Panc1 (cell line): ENCODE measurements at regions not wholly inside any gene's neighbourhood (a gene's known extent, or its start where the extent isn't known, plus 50 kb on each side); places are given as distances from the start of the nearest gene placed in this dataset.

Source experiments
- ATAC-seq: fragments of 200-7000 bp; cut with Tn5 transposase; 2 replicates; pipeline ENCODE4 v1.9.1; 2020; ENCODE audit warnings: mild to moderate bottlenecking, moderate library complexity
- BruUV-seq: library from RNA; stranded (reverse); fragments of 400-500 nt; replicated peaks from 2 replicates; lab custom pipeline; 2021; lab: Mats Ljungman, UMichigan
- CTCF ChIA-PET: fragments of 300-600 bp; sonication (Branson Sonifier 250); formaldehyde crosslinking; loops from one replicate; lab custom pipeline; 2022; ENCODE audit warnings: antibody characterized with exemption; lab: Charles Lee
- POLR2A ChIA-PET: fragments of 300-600 bp; sonication (Branson Sonifier 250); formaldehyde crosslinking; loops from one replicate; lab custom pipeline; 2022; ENCODE audit warnings: antibody characterized with exemption; lab: Charles Lee
- DNase-seq: peaks from one replicate; pipeline ENCODE4 v3.0.0-alpha.2; 2010; ENCODE audit warnings: low read depth, low spot score
- H3K27ac ChIP-seq: 2 replicates; pipeline ENCODE4 v1.5.1; 2011; ENCODE audit warnings: mild to moderate bottlenecking, low read length, inconsistent platforms
- H3K27me3 ChIP-seq: fragments of 200-500 bp; sonication (Bioruptor generic); 2 replicates; pipeline ENCODE4 v1.6.0; 2014; ENCODE audit warnings: low read length, inconsistent platforms; ENCODE audit not compliant: control insufficient read depth, insufficient read depth
- H3K36me3 ChIP-seq: fragments of 200-500 bp; sonication (Bioruptor generic); 2 replicates; pipeline ENCODE4 v1.5.1; 2014; ENCODE audit warnings: inconsistent platforms, mild to moderate bottlenecking, low read length, moderate library complexity; ENCODE audit not compliant: control insufficient read depth, insufficient read depth
- H3K4me1 ChIP-seq: 2 replicates; pipeline ENCODE4 v1.5.1; 2011; ENCODE audit warnings: inconsistent platforms, mild to moderate bottlenecking, low read length, moderate library complexity; ENCODE audit not compliant: control insufficient read depth, insufficient read depth
- H3K4me3 ChIP-seq, 2 experiments: 2 replicates each; pipeline ENCODE4 v1.5.1; 2011 to 2012; ENCODE audit warnings: low read depth in 2 of 2, low read length in 2 of 2, mild to moderate bottlenecking in 2 of 2, inconsistent platforms in 1 of 2, moderate library complexity in 1 of 2
- H3K9me3 ChIP-seq: fragments of 200-500 bp; sonication (Bioruptor generic); 2 replicates; pipeline ENCODE4 v1.5.1; 2014; ENCODE audit warnings: low read depth, mild to moderate bottlenecking, inconsistent platforms, low read length, moderate library complexity; ENCODE audit not compliant: control insufficient read depth, insufficient read depth
- POLR2AphosphoS5 ChIP-seq: IDR thresholded peaks from 2 replicates; pipeline ENCODE4 v1.6.1; 2012; ENCODE audit warnings: mild to moderate bottlenecking, low read depth, low read length, moderate library complexity
- SIN3A ChIP-seq: IDR thresholded peaks from 2 replicates; pipeline ENCODE4 v1.6.1; 2012; ENCODE audit warnings: low read depth, mild to moderate bottlenecking, low read length, moderate library complexity, borderline replicate concordance; ENCODE audit not compliant: insufficient read depth
- TCF7L2 ChIP-seq: IDR thresholded peaks from 2 replicates; pipeline ENCODE4 v1.6.1; 2011; ENCODE audit warnings: mild to moderate bottlenecking, low read depth, low read length, inconsistent platforms
- in situ Hi-C: cut with HindIII; loops from 2 replicates; pipeline ENCODE4 v1.10.0; 2016; ENCODE audit warnings: low sequenced_read_pairs, low pct_unique_long_range_greater_than_20kb
- intact Hi-C: fragments of 100-400 bp; cut with micrococcal nuclease; formaldehyde crosslinking; loops from one replicate; pipeline ENCODE4 v1.10.0; 2022; ENCODE audit not compliant: unreplicated experiment
- TF ChIP-seq, protein P1 (sequence below): fragments of 450-650 bp; IDR thresholded peaks from 2 replicates; pipeline ENCODE4 v1.5.1; 2017; ENCODE audit warnings: mild to moderate bottlenecking
- TF ChIP-seq, protein P2 (sequence below), 2 experiments: IDR thresholded peaks; 2 replicates each; pipeline ENCODE4 v1.6.1; 2011 to 2012; ENCODE audit warnings: low read depth in 2 of 2, control low read depth in 1 of 2, low read length in 1 of 2, mild to moderate bottlenecking in 1 of 2, moderate library complexity in 1 of 2; ENCODE audit not compliant: insufficient read depth in 1 of 2

GRCh38 chr7:51792796-51793195 lies 476.2 kb upstream of the COBL start:
- no peaks in the 10 kb centered on the region for H3K27me3 ChIP-seq
- in situ Hi-C loops (no loop called here), intact Hi-C loops (no loop called here)
- H3K4me3 ChIP-seq = no peak overlapping the region
- H3K36me3 ChIP-seq = no peaks in the 10 kb centered on the region
- TF ChIP-seq, protein P1, sequence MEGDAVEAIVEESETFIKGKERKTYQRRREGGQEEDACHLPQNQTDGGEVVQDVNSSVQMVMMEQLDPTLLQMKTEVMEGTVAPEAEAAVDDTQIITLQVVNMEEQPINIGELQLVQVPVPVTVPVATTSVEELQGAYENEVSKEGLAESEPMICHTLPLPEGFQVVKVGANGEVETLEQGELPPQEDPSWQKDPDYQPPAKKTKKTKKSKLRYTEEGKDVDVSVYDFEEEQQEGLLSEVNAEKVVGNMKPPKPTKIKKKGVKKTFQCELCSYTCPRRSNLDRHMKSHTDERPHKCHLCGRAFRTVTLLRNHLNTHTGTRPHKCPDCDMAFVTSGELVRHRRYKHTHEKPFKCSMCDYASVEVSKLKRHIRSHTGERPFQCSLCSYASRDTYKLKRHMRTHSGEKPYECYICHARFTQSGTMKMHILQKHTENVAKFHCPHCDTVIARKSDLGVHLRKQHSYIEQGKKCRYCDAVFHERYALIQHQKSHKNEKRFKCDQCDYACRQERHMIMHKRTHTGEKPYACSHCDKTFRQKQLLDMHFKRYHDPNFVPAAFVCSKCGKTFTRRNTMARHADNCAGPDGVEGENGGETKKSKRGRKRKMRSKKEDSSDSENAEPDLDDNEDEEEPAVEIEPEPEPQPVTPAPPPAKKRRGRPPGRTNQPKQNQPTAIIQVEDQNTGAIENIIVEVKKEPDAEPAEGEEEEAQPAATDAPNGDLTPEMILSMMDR = no peak
- TF ChIP-seq, protein P2, sequence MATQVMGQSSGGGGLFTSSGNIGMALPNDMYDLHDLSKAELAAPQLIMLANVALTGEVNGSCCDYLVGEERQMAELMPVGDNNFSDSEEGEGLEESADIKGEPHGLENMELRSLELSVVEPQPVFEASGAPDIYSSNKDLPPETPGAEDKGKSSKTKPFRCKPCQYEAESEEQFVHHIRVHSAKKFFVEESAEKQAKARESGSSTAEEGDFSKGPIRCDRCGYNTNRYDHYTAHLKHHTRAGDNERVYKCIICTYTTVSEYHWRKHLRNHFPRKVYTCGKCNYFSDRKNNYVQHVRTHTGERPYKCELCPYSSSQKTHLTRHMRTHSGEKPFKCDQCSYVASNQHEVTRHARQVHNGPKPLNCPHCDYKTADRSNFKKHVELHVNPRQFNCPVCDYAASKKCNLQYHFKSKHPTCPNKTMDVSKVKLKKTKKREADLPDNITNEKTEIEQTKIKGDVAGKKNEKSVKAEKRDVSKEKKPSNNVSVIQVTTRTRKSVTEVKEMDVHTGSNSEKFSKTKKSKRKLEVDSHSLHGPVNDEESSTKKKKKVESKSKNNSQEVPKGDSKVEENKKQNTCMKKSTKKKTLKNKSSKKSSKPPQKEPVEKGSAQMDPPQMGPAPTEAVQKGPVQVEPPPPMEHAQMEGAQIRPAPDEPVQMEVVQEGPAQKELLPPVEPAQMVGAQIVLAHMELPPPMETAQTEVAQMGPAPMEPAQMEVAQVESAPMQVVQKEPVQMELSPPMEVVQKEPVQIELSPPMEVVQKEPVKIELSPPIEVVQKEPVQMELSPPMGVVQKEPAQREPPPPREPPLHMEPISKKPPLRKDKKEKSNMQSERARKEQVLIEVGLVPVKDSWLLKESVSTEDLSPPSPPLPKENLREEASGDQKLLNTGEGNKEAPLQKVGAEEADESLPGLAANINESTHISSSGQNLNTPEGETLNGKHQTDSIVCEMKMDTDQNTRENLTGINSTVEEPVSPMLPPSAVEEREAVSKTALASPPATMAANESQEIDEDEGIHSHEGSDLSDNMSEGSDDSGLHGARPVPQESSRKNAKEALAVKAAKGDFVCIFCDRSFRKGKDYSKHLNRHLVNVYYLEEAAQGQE (IDR thresholded peaks at IDR 0.05; ENCODE audit: insufficient read depth in 1 of 2, low read depth in 2 of 2, low read length in 1 of 2) = no peak
- TF ChIP-seq TCF7L2 (no peak), POLR2AphosphoS5 (no peak), SIN3A (no peak)
- DNase-seq (no peak), ATAC-seq (no peak)
- no TSS peak for BruUV-seq
- no peak overlapping the region for H3K27ac ChIP-seq
- ChIA-PET POLR2A (no interaction called here), CTCF (no interaction called here)
- H3K4me1 ChIP-seq = no peaks in the 10 kb centered on the region
- no peaks in the 10 kb centered on the region; the same call in 1 of the 2 replicates for H3K9me3 ChIP-seq

DNA sequence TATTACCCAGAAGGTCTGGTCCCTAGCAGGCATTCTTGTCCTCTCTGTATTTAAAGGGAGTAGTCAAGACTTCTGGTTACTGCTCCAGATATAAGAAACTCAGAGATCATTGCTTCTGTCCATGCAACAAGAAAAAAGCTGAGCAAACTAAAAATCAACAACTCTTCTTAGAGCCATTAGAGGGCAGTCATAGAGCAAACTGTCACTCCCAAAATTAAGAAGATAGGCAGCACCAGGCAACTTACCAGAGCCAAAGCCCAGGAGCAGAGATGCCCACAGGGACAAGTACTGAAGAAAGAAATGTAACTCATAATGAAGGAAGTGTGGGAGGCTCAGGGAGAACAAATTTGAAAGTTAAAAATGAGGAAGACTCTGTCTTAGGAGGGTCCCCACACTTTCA lies 472.9 kb upstream of the COBL start:
- H3K27me3 ChIP-seq = no peaks in the 10 kb centered on the region
- CTCF ChIA-PET = no interaction called here
- TF ChIP-seq, protein P1 = peak; percentile 24; the same call in 1 of the 2 replicates
- no peak for TF ChIP-seq TCF7L2
- H3K4me1 ChIP-seq = no peaks in the 10 kb centered on the region
- intact Hi-C loops (no loop called here), in situ Hi-C loops (no loop called here)
- H3K36me3 ChIP-seq = no peaks in the 10 kb centered on the region
- DNase-seq = no peak
- H3K4me3 ChIP-seq = no peak overlapping the region
- no peak for ATAC-seq
- H3K9me3 ChIP-seq = no peaks in the 10 kb centered on the region; the same call in 1 of the 2 replicates
- BruUV-seq = no TSS peak
- POLR2A ChIA-PET = no interaction called here
- H3K27ac ChIP-seq = no peak overlapping the region
